NB4 (cell line): ENCODE measurements at regions not wholly inside any gene's neighbourhood (a gene's known extent, or its start where the extent isn't known, plus 50 kb on each side); places are given as distances from the start of the nearest gene placed in this dataset.

ENCODE experiments used
- CTCF ChIP-seq: IDR thresholded peaks from one replicate; pipeline ENCODE4 v1.5.1; 2012; ENCODE audit warnings: low read depth, low read length
- POLR2A ChIP-seq: IDR thresholded peaks from 2 replicates; pipeline ENCODE4 v1.6.1; 2011; ENCODE audit warnings: mild to moderate bottlenecking; ENCODE audit not compliant: insufficient read length; ENCODE audit errors: extremely low read depth

- TF ChIP-seq POLR2A = no peak
- no peak for TF ChIP-seq CTCF
Measured at GRCh38 chr3:80259736-80260135, 491.9 kb upstream of the ROBO1 start.
